Esophagus squamous epithelium (tissue), 5 donors: ENCODE measurements at regions not wholly inside any gene's neighbourhood (a gene's known extent, or its start where the extent isn't known, plus 50 kb on each side); places are given as distances from the start of the nearest gene placed in this dataset.

ENCODE experiments used
- DNase-seq: peaks from one replicate; lab custom pipeline; 2025; lab: John Stamatoyannopoulos, UW
- H3K27ac ChIP-seq, 4 donors: fragments of 200-600 bp; sonication (generic); one replicate each; pipeline ENCODE4 v1.5.1; 2016 to 2019; ENCODE audit warnings: mild to moderate bottlenecking in 1 of 4
- H3K27me3 ChIP-seq, 4 donors: fragments of 200-600 bp; sonication (generic); 1 replicate in 3 of 4; 2 replicates in 1 of 4; pipeline versions ENCODE4 v1.5.1 to v1.6.0; 2017 to 2021; ENCODE audit warnings: antibody characterized with exemption in 1 of 4
- H3K36me3 ChIP-seq, 3 donors: fragments of 200-600 bp; sonication (generic); one replicate each; pipeline ENCODE4 v1.5.1; 2016 to 2019
- H3K4me1 ChIP-seq, 3 donors: fragments of 200-600 bp; sonication (generic); one replicate each; pipeline ENCODE4 v1.5.1; 2017 to 2019
- H3K4me3 ChIP-seq, 4 donors: fragments of 200-600 bp; sonication (generic); 1 replicate in 3 of 4; 2 replicates in 1 of 4; pipeline ENCODE4 v1.5.1; 2016 to 2019; ENCODE audit warnings: mild to moderate bottlenecking in 2 of 4, moderate library complexity in 1 of 4
- H3K9me3 ChIP-seq, 3 donors: fragments of 200-600 bp; sonication (generic); one replicate each; pipeline ENCODE4 v1.5.1; 2016 to 2019
- CTCF ChIP-seq, 6 experiments: fragments of 450-650 bp in 4 of 6; fragments of 200-600 bp in 2 of 6; sonication (generic) in 2 of 6; IDR thresholded peaks; one replicate each; pipeline ENCODE4 v1.5.1; 2016 to 2019; ENCODE audit warnings: antibody characterized with exemption in 6 of 6, mild to moderate bottlenecking in 4 of 6, moderate library complexity in 4 of 6
- POLR2A ChIP-seq, 4 donors: fragments of 450-650 bp; IDR thresholded peaks; one replicate each; pipeline ENCODE4 v1.6.1; 2017; ENCODE audit warnings: antibody characterized with exemption in 4 of 4, mild to moderate bottlenecking in 4 of 4, moderate library complexity in 3 of 4
- WGBS, 2 donors: methylation state at CpG; one replicate each; pipeline ENCODE4 v1.1.5; 2018; 5-methylcytosine and 5-hydroxymethylcytosine counted together
- intact Hi-C: fragments of 100-400 bp; cut with DNase I; formaldehyde crosslinking; loops from one replicate; pipeline ENCODE4 v1.15.0; 2022
- donor health status: DM: yes; HTN: yes; CAD: no.

- no peaks in the 10 kb centered on the region for H3K36me3 ChIP-seq
- TF ChIP-seq POLR2A (IDR thresholded peaks at IDR 0.05) (no peak), CTCF (IDR thresholded peaks at IDR 0.05) (no peak)
- no peak for DNase-seq
- no peaks in the 10 kb centered on the region for H3K9me3 ChIP-seq
- H3K4me1 ChIP-seq: no peaks in the 10 kb centered on the region
- no peak overlapping the region for H3K27ac ChIP-seq
- 33 to 38% methylated on average over 4 of the region's 4 CpGs for WGBS, 2 donors
- intact Hi-C loops: no loop called here
- H3K4me3 ChIP-seq: no peak overlapping the region
- H3K27me3 ChIP-seq: no peaks in the 10 kb centered on the region
Observed at GRCh38 chr1:72918940-72919339, 636.6 kb upstream of the NEGR1 start.

GRCh38 chr1:72917920-72918319 lies 635.6 kb upstream of the NEGR1 start:
- DNase-seq: no peak
- H3K36me3 ChIP-seq: no peaks in the 10 kb centered on the region
- TF ChIP-seq CTCF (IDR thresholded peaks at IDR 0.05) (no peak), POLR2A (IDR thresholded peaks at IDR 0.05) (no peak)
- no peak overlapping the region for H3K27ac ChIP-seq
- no peaks in the 10 kb centered on the region for H3K27me3 ChIP-seq
- 40 to 97% methylated on average over 1 of the region's 1 CpG for WGBS, 2 donors
- H3K4me3 ChIP-seq: no peak overlapping the region
- no peaks in the 10 kb centered on the region for H3K9me3 ChIP-seq
- intact Hi-C loops: no loop called here
- H3K4me1 ChIP-seq: no peaks in the 10 kb centered on the region

- no peaks in the 10 kb centered on the region for H3K4me1 ChIP-seq
Observed at GRCh38 chr1:72915581-72915980, 633.2 kb upstream of the NEGR1 start.

DNA sequence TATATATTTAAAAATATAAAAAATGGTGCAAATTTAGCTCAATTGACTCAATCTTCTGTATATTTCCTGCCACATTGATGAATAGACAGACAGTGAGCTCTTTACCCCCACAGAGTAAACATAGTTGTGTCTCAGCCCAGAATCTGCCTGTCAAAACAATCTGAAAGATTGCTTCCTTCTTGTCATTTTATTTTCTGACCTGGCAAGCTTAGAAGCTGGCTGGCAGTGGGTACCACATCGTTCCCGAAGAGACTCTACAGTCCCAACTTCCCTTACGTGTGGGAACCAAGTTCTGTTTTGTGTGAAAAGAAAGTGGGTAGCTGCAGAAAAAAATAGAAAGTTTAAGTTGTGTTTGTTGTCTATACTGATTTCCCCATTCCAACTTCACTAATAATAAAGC lies 629.3 kb upstream of the NEGR1 start:
- intact Hi-C loops: no loop called here
- H3K27me3 ChIP-seq: no peaks in the 10 kb centered on the region
- no peak overlapping the region for H3K4me3 ChIP-seq
- TF ChIP-seq POLR2A (IDR thresholded peaks at IDR 0.05): no peak
- no peak for TF ChIP-seq CTCF (IDR thresholded peaks at IDR 0.05)
- no peak for DNase-seq
- no peaks in the 10 kb centered on the region for H3K36me3 ChIP-seq
- no peaks in the 10 kb centered on the region for H3K4me1 ChIP-seq
- WGBS, 2 donors: 61 to 68% methylated on average over 3 of the region's 3 CpGs
- no peak overlapping the region for H3K27ac ChIP-seq
- H3K9me3 ChIP-seq: no peaks in the 10 kb centered on the region

More at GRCh38 chr1:72915581-72915980, 633.2 kb upstream of the NEGR1 start:
- no peaks in the 10 kb centered on the region for H3K36me3 ChIP-seq
- DNase-seq: no peak
- no peaks in the 10 kb centered on the region for H3K27me3 ChIP-seq
- no peak overlapping the region for H3K27ac ChIP-seq
- intact Hi-C loops: no loop called here
- no peaks in the 10 kb centered on the region for H3K9me3 ChIP-seq
- no peak for TF ChIP-seq POLR2A (IDR thresholded peaks at IDR 0.05)
- TF ChIP-seq CTCF (IDR thresholded peaks at IDR 0.05): no peak
- H3K4me3 ChIP-seq: no peak overlapping the region
- 48 to 65% methylated on average over 4 to 5 of the region's 6 CpGs for WGBS, 2 donors

- H3K36me3 ChIP-seq: no peaks in the 10 kb centered on the region
- no peaks in the 10 kb centered on the region for H3K4me1 ChIP-seq
- H3K27me3 ChIP-seq: no peaks in the 10 kb centered on the region
- DNase-seq: no peak
- no peak overlapping the region for H3K27ac ChIP-seq
- intact Hi-C loops: no loop called here
- H3K4me3 ChIP-seq: no peak overlapping the region
- H3K9me3 ChIP-seq: no peaks in the 10 kb centered on the region
- TF ChIP-seq CTCF (IDR thresholded peaks at IDR 0.05) (no peak), POLR2A (IDR thresholded peaks at IDR 0.05) (no peak)
Observed at GRCh38 chr1:72896256-72896655, 613.9 kb upstream of the NEGR1 start.
